ENCODE measurements at regions not wholly inside any gene's neighbourhood (a gene's known extent, or its start where the extent isn't known, plus 50 kb on each side); places are given as distances from the start of the nearest gene placed in this dataset.
A peak's percentile ranks its signal among the peaks of the same experiment; 100 is the strongest.

GRCh38 chr3:178238179-178238578, 298.1 kb upstream of the KCNMB2 start:
- TF ChIP-seq CTCF (conservative IDR thresholded peaks at IDR 0.05; ENCODE audit: low read depth, low read length), result no peak
- DNase-seq (ENCODE audit: low read depth), result no peak
- H3K4me3 ChIP-seq (ENCODE audit: low read depth, low read length), result no peak overlapping the region

GRCh38 chr3:178244733-178245709, 291.2 kb upstream of the KCNMB2 start:
- no peak overlapping the region for H3K4me3 ChIP-seq (ENCODE audit: low read depth, low read length)
- peak; percentile 18 for DNase-seq (ENCODE audit: low read depth)
- no peak for TF ChIP-seq CTCF (conservative IDR thresholded peaks at IDR 0.05; ENCODE audit: low read depth, low read length)

- H3K4me3 ChIP-seq (ENCODE audit: low read depth, low read length), result no peak overlapping the region
- no peak for DNase-seq (ENCODE audit: low read depth)
- TF ChIP-seq CTCF (conservative IDR thresholded peaks at IDR 0.05; ENCODE audit: low read depth, low read length), result no peak
These were observed 290.2 kb upstream of the KCNMB2 start for GRCh38 chr3:178246004-178246403.

GRCh38 chr3:178255315-178255714, 280.9 kb upstream of the KCNMB2 start:
- no peak overlapping the region for H3K4me3 ChIP-seq (ENCODE audit: low read depth, low read length)
- peak; percentile 48 for DNase-seq (ENCODE audit: low read depth)
- TF ChIP-seq CTCF (conservative IDR thresholded peaks at IDR 0.05; ENCODE audit: low read depth, low read length), result no peak

- TF ChIP-seq CTCF (conservative IDR thresholded peaks at IDR 0.05; ENCODE audit: low read depth, low read length), result no peak
- DNase-seq (ENCODE audit: low read depth), result no peak
- no peak overlapping the region for H3K4me3 ChIP-seq (ENCODE audit: low read depth, low read length)
These were observed 278.7 kb upstream of the KCNMB2 start for GRCh38 chr3:178257491-178257890.

GRCh38 chr3:178258121-178258520, 278.1 kb upstream of the KCNMB2 start:
- no peak overlapping the region for H3K4me3 ChIP-seq (ENCODE audit: low read depth, low read length)
- no peak for DNase-seq (ENCODE audit: low read depth)
- TF ChIP-seq CTCF (conservative IDR thresholded peaks at IDR 0.05; ENCODE audit: low read depth, low read length), result no peak

- DNase-seq (ENCODE audit: low read depth), result no peak
- no peak for TF ChIP-seq CTCF (conservative IDR thresholded peaks at IDR 0.05; ENCODE audit: low read depth, low read length)
- H3K4me3 ChIP-seq (ENCODE audit: low read depth, low read length), result no peak overlapping the region
These were observed 276.5 kb upstream of the KCNMB2 start for GRCh38 chr3:178259703-178260102.

Measured in choroid plexus epithelial cell (primary cell).